KMS-11 (cell line): ENCODE measurements at regions not wholly inside any gene's neighbourhood (a gene's known extent, or its start where the extent isn't known, plus 50 kb on each side); places are given as distances from the start of the nearest gene placed in this dataset.

Source experiments
- H2AFZ ChIP-seq: fragments of 200-600 bp; sonication (generic); 2 replicates; pipeline ENCODE4 v1.6.1; 2016; ENCODE audit warnings: antibody characterized with exemption, mixed run types, low read depth
- H3K27ac ChIP-seq: fragments of 200-600 bp; sonication (generic); 2 replicates; pipeline ENCODE4 v1.6.1; 2016; ENCODE audit warnings: mild to moderate bottlenecking, mixed run types
- H3K27me3 ChIP-seq: fragments of 200-600 bp; sonication (generic); 2 replicates; pipeline ENCODE4 v1.6.1; 2017; ENCODE audit warnings: mild to moderate bottlenecking, low read depth, mixed run types, moderate library complexity; ENCODE audit not compliant: insufficient read depth
- H3K36me3 ChIP-seq: fragments of 200-600 bp; sonication (generic); 2 replicates; pipeline ENCODE4 v1.6.1; 2017; ENCODE audit warnings: mild to moderate bottlenecking, mixed run types; ENCODE audit not compliant: insufficient read depth
- H3K4me1 ChIP-seq: fragments of 200-600 bp; sonication (generic); 2 replicates; pipeline ENCODE4 v1.6.1; 2016; ENCODE audit warnings: mild to moderate bottlenecking, low read depth, mixed run types; ENCODE audit not compliant: poor library complexity, severe bottlenecking
- H3K4me2 ChIP-seq: fragments of 200-600 bp; sonication (generic); 2 replicates; pipeline ENCODE4 v1.7.0; 2016; ENCODE audit warnings: mild to moderate bottlenecking, mixed run types
- H3K4me3 ChIP-seq: fragments of 200-600 bp; sonication (generic); IDR thresholded peaks from 2 replicates; pipeline ENCODE4 v1.6.1; 2017; ENCODE audit warnings: low read depth, low read length, mixed read lengths; ENCODE audit not compliant: insufficient read depth
- H3K79me2 ChIP-seq: fragments of 200-600 bp; sonication (generic); 2 replicates; pipeline ENCODE4 v1.6.1; 2016; ENCODE audit warnings: low read depth, mixed run types; ENCODE audit not compliant: insufficient read depth
- H3K9ac ChIP-seq: fragments of 200-600 bp; sonication (generic); 2 replicates; pipeline ENCODE4 v1.6.1; 2016; ENCODE audit warnings: mild to moderate bottlenecking, mixed run types
- H4K20me1 ChIP-seq: fragments of 200-600 bp; sonication (generic); 2 replicates; pipeline ENCODE4 v1.6.1; 2016; ENCODE audit warnings: mild to moderate bottlenecking, mixed run types; ENCODE audit not compliant: insufficient read depth
- TF ChIP-seq, protein P1 (sequence below): fragments of 200-600 bp; sonication (generic); conservative IDR thresholded peaks from 2 replicates; pipeline ENCODE4 v1.6.1; 2017; ENCODE audit warnings: low read depth, mild to moderate bottlenecking, antibody characterized with exemption, low read length, moderate library complexity, mixed read lengths

DNA sequence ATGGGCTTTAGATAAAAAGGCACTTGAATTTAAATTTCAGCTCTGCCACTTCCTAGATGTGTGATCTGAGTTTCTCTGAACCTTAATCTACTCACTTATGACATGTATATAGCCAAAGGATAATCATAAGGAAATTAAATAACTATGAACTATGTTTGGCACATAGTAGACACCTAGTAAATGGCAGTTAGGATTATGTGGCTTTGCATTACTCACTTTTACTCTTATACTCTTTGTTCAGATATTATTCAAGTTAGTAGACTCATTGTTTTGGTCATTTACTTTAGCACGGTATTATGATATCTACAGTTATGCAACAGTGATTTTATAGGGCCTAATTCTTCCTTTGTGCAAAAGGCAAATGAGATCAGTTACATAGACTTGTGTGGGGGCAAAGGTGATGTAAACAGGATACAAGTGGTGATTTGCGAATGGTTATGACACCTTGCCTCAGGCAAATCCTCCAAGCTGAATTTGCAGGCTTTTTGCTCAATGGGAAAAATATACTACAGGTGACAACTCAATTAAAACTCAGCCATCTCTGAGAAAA lies 297.2 kb upstream of the PBX1 start:
- no peak overlapping the region for H3K4me2 ChIP-seq
- H3K4me3 ChIP-seq, result no peak overlapping the region
- no peaks in the 10 kb centered on the region for H4K20me1 ChIP-seq

DNA sequence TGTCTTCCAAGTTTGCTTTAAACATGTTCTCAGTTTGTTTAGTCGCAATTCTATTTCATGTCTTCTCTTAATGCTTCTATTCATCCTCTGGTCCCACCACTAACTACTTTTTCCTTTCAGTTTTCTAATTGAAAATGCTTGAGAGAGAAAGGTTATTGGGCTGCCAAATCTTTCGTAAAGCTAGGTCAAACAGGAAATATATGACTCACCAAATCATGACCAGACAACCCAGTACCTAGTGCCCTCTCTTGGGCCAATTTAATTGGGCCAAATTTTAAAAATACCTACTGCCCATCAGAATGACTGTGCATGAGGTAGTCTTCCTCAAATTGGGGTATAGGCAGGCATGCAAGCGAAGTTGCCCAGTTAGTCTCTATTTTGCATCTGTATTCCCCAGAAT lies 295.4 kb upstream of the PBX1 start:
- H3K79me2 ChIP-seq, result no peaks in the 10 kb centered on the region
- no peak overlapping the region for H2AFZ ChIP-seq
- H3K4me3 ChIP-seq, result no peak overlapping the region
- H3K27ac ChIP-seq, result no peak overlapping the region
- no peaks in the 10 kb centered on the region for H3K36me3 ChIP-seq
- no peaks in the 10 kb centered on the region for H3K4me1 ChIP-seq
- no peak overlapping the region for H3K4me2 ChIP-seq
- H3K9ac ChIP-seq, result no peak overlapping the region
- TF ChIP-seq, protein P1, sequence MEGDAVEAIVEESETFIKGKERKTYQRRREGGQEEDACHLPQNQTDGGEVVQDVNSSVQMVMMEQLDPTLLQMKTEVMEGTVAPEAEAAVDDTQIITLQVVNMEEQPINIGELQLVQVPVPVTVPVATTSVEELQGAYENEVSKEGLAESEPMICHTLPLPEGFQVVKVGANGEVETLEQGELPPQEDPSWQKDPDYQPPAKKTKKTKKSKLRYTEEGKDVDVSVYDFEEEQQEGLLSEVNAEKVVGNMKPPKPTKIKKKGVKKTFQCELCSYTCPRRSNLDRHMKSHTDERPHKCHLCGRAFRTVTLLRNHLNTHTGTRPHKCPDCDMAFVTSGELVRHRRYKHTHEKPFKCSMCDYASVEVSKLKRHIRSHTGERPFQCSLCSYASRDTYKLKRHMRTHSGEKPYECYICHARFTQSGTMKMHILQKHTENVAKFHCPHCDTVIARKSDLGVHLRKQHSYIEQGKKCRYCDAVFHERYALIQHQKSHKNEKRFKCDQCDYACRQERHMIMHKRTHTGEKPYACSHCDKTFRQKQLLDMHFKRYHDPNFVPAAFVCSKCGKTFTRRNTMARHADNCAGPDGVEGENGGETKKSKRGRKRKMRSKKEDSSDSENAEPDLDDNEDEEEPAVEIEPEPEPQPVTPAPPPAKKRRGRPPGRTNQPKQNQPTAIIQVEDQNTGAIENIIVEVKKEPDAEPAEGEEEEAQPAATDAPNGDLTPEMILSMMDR, result no peak
- H4K20me1 ChIP-seq, result no peaks in the 10 kb centered on the region
- no peaks in the 10 kb centered on the region for H3K27me3 ChIP-seq

More for the DNA sequence above, 297.2 kb upstream of the PBX1 start:
- no peaks in the 10 kb centered on the region for H3K4me1 ChIP-seq
- no peaks in the 10 kb centered on the region for H3K36me3 ChIP-seq
- H3K27ac ChIP-seq, result no peak overlapping the region
- no peak overlapping the region for H3K9ac ChIP-seq
- H3K79me2 ChIP-seq, result no peaks in the 10 kb centered on the region
- no peaks in the 10 kb centered on the region for H3K27me3 ChIP-seq
- H2AFZ ChIP-seq, result no peak overlapping the region
- TF ChIP-seq, protein P1, result no peak

DNA sequence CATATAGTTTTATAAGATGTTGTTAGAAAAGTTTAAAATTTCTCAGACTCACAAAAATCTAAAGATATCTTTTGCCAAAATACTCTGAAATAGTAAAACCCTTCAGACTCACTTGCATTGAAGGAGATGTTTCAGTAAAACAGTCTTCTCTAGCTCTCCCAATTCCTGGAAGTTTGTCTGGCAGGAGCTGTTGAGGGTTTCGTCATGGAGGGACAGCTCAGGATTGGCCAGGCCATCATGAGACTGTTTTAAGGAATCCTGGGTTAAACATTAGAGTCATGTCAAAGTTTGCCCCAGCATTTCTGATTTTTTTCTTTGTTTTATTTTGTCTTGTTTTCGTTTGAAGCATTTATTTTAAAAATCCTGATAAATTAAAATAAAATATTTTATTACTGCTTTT lies 293.8 kb upstream of the PBX1 start:
- no peaks in the 10 kb centered on the region for H3K79me2 ChIP-seq
- TF ChIP-seq, protein P1, result no peak
- H3K9ac ChIP-seq, result no peak overlapping the region
- no peak overlapping the region for H3K27ac ChIP-seq
- H4K20me1 ChIP-seq, result no peaks in the 10 kb centered on the region
- H3K4me1 ChIP-seq, result no peaks in the 10 kb centered on the region
- no peak overlapping the region for H3K4me3 ChIP-seq
- no peak overlapping the region for H2AFZ ChIP-seq
- H3K36me3 ChIP-seq, result no peaks in the 10 kb centered on the region
- no peaks in the 10 kb centered on the region for H3K27me3 ChIP-seq
- H3K4me2 ChIP-seq, result no peak overlapping the region

DNA sequence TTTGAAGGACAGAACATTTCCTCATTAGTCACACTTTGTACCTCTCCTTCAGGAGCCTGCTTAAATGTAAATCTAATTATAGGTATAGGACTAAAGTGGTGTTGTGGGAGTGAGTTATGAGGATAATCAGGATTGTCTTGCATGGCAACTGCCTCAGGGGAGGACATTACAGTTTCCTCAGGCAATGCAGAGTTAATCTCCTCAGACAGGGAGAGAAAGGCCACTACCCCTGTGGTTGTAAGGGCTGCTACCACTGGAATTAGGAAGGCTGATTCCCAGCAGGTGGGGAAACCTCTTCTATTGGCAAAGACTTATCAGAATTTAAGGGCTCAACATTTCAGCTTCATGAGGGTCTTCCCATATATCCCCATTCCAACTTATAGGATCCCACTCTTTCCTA lies 286.8 kb upstream of the PBX1 start:
- H3K4me3 ChIP-seq, result no peak overlapping the region
- no peak overlapping the region for H3K4me2 ChIP-seq
- H3K9ac ChIP-seq, result no peak overlapping the region
- no peaks in the 10 kb centered on the region for H3K79me2 ChIP-seq
- TF ChIP-seq, protein P1, result no peak
- no peaks in the 10 kb centered on the region for H3K36me3 ChIP-seq
- H4K20me1 ChIP-seq, result no peaks in the 10 kb centered on the region
- no peak overlapping the region for H2AFZ ChIP-seq
- no peaks in the 10 kb centered on the region for H3K27me3 ChIP-seq
- H3K4me1 ChIP-seq, result no peaks in the 10 kb centered on the region
- H3K27ac ChIP-seq, result no peak overlapping the region
